NB4 (cell line): ENCODE measurements at regions not wholly inside any gene's neighbourhood (a gene's known extent, or its start where the extent isn't known, plus 50 kb on each side); places are given as distances from the start of the nearest gene placed in this dataset.

Experiments used
- DNase-seq: peaks from one replicate; pipeline ENCODE4 v3.0.0; 2010; ENCODE audit warnings: low read depth
- H3K4me3 ChIP-seq: one replicate; pipeline ENCODE4 v1.5.1; 2011; ENCODE audit warnings: mild to moderate bottlenecking, low read depth, low read length, moderate library complexity
- MYC ChIP-seq: IDR thresholded peaks from 2 replicates; pipeline ENCODE4 v1.6.1; 2011; ENCODE audit warnings: low read depth, low read length
- POLR2A ChIP-seq: IDR thresholded peaks from 2 replicates; pipeline ENCODE4 v1.6.1; 2011; ENCODE audit warnings: mild to moderate bottlenecking; ENCODE audit not compliant: insufficient read length; ENCODE audit errors: extremely low read depth
- TF ChIP-seq, protein P1 (sequence below): IDR thresholded peaks from 2 replicates; pipeline ENCODE4 v1.6.1; 2011; ENCODE audit warnings: low read depth, low read length
- TF ChIP-seq, protein P2 (sequence below): IDR thresholded peaks from one replicate; pipeline ENCODE4 v1.5.1; 2012; ENCODE audit warnings: low read depth, low read length

DNA sequence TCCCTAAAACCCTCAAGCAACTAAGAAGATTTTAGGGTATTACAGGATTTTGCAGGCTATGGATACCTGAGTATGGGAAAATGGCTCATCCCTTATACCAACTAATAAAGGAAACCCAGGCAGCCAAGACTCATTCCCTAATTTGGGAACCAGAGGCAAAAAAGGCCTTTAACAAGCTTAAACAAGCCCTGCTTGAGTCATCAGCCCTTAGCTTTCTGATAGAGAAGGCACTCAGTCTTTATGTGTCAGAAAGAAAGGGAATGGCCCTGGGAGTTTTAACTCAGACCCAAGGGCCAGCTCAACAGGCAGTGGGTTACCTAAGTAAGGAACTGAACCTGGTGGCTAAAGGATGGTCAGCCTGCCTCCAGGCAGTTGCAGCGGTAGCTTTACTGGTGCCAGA, 96.9 kb upstream of the RMP24 start:
- TF ChIP-seq POLR2A: no peak
- TF ChIP-seq, protein P1, sequence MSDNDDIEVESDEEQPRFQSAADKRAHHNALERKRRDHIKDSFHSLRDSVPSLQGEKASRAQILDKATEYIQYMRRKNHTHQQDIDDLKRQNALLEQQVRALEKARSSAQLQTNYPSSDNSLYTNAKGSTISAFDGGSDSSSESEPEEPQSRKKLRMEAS: no peak
- no peak for DNase-seq
- no peak overlapping the region for H3K4me3 ChIP-seq

DNA sequence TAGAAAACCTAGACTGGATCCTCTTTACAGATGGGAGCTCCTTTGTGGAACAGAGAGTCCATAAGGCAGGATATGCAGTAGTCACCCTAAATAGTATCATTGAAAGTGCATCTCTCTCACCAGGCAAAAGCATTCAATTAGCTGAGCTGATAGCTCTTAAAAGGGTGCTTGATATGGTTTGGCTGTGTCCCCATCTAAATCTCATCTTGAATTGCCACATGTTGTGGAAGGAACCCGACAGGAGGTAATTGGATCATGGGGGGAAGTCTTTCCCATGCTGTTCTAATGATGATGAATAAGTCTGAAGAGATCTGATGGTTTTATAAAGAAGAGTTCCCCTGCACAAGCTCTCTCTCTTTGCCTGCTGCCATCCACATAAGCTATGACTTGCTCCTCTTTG, 96.2 kb upstream of the RMP24 start:
- no peak for DNase-seq
- TF ChIP-seq, protein P1: no peak
- no peak for TF ChIP-seq POLR2A
- no peak overlapping the region for H3K4me3 ChIP-seq

DNA sequence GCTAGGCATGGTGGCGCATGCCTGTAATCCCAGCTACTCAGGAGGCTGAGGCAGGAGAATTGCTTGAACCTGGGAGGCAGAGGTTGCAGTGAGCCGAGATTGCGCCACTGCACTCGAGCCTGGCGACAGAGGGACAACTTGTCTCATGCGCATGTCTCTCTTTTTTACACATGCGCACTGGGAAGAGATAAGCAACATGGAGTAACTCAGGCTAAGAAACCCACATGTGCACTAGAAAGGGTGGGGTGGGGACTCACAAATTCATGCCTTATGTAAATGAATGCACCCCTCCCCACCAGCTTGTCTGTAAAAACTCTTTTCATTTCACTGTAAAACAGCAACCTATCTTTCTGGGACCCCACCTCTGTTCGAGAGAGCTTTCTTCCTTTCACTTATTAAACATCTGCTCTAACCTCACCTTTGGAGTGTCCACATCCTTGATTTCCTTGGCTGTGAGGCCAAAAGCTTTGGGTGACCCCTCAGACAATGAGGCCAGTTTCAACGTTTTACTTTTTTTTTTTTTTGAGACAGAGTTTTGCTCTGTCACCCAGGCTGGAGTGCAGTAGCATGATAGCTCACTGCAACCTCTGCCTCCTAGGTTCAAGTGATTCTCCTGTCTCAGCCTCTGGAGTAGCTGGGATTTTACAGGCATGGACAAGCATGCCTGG, 91.6 kb upstream of the RMP24 start:
- TF ChIP-seq, protein P2, sequence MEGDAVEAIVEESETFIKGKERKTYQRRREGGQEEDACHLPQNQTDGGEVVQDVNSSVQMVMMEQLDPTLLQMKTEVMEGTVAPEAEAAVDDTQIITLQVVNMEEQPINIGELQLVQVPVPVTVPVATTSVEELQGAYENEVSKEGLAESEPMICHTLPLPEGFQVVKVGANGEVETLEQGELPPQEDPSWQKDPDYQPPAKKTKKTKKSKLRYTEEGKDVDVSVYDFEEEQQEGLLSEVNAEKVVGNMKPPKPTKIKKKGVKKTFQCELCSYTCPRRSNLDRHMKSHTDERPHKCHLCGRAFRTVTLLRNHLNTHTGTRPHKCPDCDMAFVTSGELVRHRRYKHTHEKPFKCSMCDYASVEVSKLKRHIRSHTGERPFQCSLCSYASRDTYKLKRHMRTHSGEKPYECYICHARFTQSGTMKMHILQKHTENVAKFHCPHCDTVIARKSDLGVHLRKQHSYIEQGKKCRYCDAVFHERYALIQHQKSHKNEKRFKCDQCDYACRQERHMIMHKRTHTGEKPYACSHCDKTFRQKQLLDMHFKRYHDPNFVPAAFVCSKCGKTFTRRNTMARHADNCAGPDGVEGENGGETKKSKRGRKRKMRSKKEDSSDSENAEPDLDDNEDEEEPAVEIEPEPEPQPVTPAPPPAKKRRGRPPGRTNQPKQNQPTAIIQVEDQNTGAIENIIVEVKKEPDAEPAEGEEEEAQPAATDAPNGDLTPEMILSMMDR: no peak
- TF ChIP-seq, protein P1: no peak
- no peak for TF ChIP-seq MYC
- no peak for TF ChIP-seq POLR2A
- no peak overlapping the region for H3K4me3 ChIP-seq
- no peak for DNase-seq

DNA sequence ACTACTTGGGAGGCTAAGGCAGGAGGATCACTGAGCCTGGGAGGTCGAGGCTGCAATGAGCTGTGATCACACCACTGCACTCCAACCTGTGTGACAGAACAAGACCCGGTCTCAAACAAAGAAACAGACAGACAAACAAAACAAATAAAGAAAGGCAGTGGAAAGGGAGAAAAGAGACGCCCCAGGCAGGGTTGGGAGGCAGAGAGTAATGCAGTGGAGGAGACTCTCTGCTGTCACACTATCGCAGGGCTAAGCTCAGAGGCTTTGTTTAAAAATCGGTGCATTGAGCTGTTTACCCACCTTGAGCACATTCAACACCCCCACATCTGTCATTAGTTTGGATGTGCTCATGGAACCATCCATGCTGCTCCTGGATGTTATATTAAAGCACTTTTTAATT, 84.2 kb upstream of the RMP24 start:
- H3K4me3 ChIP-seq: no peak overlapping the region
- DNase-seq: no peak
- TF ChIP-seq MYC: no peak
- TF ChIP-seq, protein P2: no peak
- no peak for TF ChIP-seq POLR2A
- TF ChIP-seq, protein P1: no peak

DNA sequence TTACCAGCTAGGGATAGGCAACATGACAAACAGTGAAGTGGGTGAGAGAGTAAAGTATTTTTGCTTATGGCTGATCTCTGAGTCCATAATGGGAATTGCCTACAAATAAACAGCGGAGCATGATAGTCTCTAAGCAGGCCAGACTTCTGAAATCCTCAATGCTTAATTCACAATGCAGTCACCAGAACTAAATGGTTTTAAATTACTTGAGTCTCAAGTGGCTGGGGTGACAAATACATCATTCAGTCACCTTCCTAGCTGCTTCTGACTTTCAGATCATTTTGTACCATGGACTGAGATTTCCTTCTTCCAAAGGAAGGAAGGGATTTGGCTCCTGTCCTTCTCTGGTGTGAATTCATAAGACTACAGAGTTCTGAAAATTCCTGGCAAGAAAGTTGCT, 82.8 kb upstream of the RMP24 start:
- no peak for DNase-seq
- TF ChIP-seq, protein P2: no peak
- TF ChIP-seq MYC: no peak
- TF ChIP-seq POLR2A: no peak
- TF ChIP-seq, protein P1: no peak
- H3K4me3 ChIP-seq: no peak overlapping the region

DNA sequence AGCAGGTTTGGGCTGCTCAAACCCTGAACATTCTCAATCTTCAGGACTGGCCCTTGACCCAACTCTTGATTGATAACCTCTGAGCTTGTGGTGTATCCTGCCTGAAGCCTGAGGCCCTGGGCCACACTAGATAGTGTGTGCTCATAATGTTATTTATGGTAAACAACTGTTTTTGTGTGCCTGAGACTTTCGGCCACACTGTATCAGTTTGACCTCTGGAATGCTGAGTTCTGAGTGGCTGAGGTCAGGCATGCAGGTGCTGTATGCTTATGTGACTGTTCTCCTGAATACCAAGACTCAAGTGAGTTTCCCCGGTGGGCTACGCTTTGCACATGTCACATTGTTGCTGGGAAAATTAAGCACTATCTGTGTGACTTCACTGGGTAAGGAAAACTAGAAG, 82.2 kb upstream of the RMP24 start:
- H3K4me3 ChIP-seq: no peak overlapping the region
- DNase-seq: no peak
- TF ChIP-seq POLR2A (no peak), MYC (no peak)
- TF ChIP-seq, protein P1: no peak
- TF ChIP-seq, protein P2: no peak
